NCI-H2196 (cell line): ENCODE measurements at regions not wholly inside any gene's neighbourhood (a gene's known extent, or its start where the extent isn't known, plus 50 kb on each side); places are given as distances from the start of the nearest gene placed in this dataset.

Source experiments
- DNase-seq: peaks from one replicate; lab custom pipeline; 2025; ENCODE audit not compliant: unreplicated experiment; lab: John Stamatoyannopoulos, UW

- DNase-seq: no peak
These were observed 72.9 kb upstream of the PPM1J start for GRCh38 chr1:112788054-112788453.

DNA sequence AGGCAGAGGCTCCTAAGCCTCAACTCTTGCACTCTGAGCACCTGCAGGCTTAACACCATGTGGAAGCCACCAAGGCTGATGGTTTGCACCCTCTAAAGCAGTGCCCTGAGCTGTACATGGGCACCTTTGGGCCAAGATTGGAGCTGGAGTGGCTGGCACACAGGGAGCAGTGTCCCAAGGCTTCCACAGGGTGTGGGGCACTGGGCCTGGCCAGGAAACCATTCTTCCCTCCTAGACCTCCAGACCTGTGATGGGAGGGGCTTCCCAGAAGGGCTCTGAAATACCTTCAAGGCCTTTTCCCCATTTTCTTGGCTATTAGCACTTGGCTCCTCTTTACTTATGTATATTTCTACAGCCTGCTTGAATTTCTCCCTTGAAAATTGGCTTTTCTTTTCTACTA is 67.9 kb upstream of the PPM1J start:
- no peak for DNase-seq

GRCh38 chr1:112779665-112780526 is 64.8 kb upstream of the PPM1J start:
- DNase-seq: no peak

DNA sequence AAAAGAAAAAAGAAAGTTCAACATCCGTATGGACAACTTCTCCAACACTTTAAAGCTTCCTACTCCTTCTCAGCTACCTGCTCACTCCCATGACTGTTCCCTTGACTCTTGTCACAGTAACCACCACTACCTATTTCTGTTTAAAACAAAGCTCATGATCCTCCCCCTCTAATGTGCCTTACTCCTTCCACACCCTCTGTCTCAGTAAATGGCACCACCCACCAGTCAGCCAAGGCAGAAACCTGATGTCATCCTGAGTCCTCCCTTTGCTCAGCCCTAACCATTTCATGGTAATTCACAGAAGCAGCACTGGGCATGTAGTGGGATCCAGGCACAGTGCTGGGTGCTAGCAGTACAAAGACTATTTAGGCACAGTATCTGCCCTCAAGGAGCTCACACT is 63.0 kb upstream of the PPM1J start:
- no peak for DNase-seq

GRCh38 chr1:112776688-112777087 is 61.6 kb upstream of the PPM1J start:
- no peak for DNase-seq

GRCh38 chr1:112772781-112773180 is 57.6 kb upstream of the PPM1J start:
- no peak for DNase-seq

- no peak for DNase-seq
These were observed 55.6 kb upstream of the PPM1J start for GRCh38 chr1:112770724-112771123.

GRCh38 chr1:112769611-112770010 is 54.5 kb upstream of the PPM1J start:
- no peak for DNase-seq

- DNase-seq: no peak
These were observed 52.5 kb upstream of the PPM1J start for GRCh38 chr1:112767646-112768045.
